ENCODE measurements at regions not wholly inside any gene's neighbourhood (a gene's known extent, or its start where the extent isn't known, plus 50 kb on each side); places are given as distances from the start of the nearest gene placed in this dataset.

DNA sequence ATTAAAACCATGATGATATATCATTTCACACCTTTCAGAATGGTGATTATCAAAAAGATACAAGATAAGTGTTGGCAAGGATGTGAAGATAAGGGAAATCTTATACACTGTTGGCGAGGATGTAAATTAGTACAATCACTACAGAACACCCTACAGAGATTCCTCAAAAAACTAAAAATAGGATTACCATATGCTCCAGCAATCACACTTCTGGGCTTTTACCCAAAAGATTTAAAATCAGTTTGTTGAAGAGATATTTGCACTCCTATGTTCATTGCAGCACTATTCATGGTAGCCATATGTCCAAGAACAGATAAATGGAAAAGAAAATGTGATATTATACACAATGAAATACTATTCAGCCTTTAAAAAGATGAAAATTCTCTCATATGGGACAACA is 240.4 kb downstream of the GABRG1 start:
- TF ChIP-seq, protein P1, sequence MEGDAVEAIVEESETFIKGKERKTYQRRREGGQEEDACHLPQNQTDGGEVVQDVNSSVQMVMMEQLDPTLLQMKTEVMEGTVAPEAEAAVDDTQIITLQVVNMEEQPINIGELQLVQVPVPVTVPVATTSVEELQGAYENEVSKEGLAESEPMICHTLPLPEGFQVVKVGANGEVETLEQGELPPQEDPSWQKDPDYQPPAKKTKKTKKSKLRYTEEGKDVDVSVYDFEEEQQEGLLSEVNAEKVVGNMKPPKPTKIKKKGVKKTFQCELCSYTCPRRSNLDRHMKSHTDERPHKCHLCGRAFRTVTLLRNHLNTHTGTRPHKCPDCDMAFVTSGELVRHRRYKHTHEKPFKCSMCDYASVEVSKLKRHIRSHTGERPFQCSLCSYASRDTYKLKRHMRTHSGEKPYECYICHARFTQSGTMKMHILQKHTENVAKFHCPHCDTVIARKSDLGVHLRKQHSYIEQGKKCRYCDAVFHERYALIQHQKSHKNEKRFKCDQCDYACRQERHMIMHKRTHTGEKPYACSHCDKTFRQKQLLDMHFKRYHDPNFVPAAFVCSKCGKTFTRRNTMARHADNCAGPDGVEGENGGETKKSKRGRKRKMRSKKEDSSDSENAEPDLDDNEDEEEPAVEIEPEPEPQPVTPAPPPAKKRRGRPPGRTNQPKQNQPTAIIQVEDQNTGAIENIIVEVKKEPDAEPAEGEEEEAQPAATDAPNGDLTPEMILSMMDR (IDR thresholded peaks at IDR 0.05; ENCODE audit: low read depth, low read length): no peak
- TF ChIP-seq POLR2A (IDR thresholded peaks at IDR 0.05; ENCODE audit: extremely low read depth, insufficient read length): no peak

All from NB4 (cell line).